ENCODE measurements at regions not wholly inside any gene's neighbourhood (a gene's known extent, or its start where the extent isn't known, plus 50 kb on each side); places are given as distances from the start of the nearest gene placed in this dataset.
"Not testable (repeated sequence)": the region's sequence is repeated elsewhere in the genome, so short reads cannot be mapped to it uniquely, and the experiment has no call there.

DNA sequence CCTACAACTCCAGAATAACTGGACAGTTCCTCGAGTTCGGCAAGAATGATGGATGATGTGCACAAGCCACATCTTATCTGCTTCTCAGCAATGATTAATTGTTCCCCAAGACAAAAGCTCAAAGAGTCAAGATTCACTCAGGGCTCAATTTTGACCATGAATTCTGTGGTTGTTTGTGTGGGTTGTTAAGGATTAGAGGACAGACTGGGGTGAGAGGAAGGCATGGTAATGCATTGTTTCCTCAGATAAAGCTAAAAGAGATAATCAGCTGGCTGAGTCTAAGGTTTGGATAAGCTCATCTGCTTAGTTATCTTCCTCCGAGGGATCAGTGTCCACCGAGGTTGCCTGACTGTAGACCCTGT lies 161.0 kb downstream of the CPEB2 start:
- no peak for DNase-seq (ENCODE audit: low read depth)

DNA sequence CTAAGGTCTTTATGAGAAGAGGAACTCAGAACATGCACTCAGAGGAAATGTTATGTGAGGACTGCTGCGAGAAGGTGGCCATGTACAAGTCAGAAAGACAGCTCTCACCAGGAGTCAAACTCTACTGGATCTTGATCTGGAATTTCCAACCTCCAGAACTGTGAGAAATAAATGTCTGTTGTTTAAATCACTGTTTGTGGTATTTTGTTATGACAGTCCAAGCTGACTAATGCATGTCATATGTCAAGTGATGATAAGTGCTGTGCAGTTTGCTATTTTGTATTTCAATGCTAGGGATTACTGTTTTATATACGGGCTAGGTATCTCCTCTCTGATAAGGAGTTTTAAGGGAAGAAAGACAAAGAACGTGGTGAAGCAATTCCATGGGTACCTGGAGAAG lies 162.3 kb downstream of the CPEB2 start:
- no peak for DNase-seq (ENCODE audit: low read depth)

DNA sequence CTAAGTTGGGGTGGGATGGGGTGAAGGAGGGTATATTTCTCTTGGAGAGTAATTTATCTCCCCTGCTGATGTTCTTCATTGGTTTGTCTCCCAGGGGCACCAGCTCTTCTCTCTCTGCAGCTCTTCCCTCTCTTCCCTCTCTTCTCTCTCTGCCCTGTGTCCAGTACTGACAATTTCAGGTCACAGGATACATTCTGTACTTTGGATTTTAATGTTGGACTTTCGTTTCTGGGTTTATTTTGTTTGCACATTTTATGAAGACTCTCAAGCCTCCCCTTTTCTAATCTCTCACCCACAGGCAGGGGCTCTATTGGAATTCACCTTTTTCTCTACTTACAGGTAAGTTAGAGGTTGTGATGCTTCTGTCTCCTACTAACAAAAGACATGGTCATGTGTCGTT lies 165.5 kb downstream of the CPEB2 start:
- no peak for DNase-seq (ENCODE audit: low read depth)

DNA sequence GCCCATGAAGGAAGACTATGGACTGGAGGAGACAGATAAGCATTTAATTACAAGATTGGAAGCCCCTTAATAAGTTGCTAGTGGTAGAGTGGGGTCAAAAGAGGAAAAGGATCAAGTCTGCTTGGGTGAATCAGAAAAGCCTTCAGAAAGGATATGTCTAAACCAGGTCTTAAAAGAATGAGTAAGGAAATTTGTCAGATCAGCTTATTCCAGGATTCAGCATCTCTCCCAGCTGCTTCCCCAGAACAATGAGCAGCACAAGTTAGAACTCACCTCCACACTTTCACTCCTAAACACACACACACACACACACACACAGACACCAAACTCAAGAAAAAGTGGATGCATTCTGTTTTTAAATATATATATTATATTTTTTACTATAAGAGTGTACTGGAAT lies 166.5 kb downstream of the CPEB2 start:
- DNase-seq (ENCODE audit: low read depth): no peak

DNA sequence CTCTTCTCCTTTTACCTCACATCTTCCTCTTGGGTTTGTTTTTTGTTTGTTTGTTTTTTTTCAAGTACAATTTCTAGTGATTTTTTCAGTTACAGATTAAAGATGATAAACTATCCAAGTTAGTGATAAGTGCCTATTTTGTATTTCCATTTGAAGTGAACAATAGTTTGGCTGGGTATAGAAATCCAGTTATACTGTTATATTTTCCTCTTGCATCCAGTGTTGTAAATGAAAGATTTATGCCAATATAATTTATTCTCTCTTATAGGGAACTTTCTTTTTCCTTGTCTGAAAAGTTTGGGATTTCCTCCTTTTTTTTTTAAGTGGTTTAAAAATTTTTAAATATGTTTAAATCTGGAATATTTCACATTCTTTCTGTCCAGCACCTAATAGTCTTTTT lies 169.4 kb downstream of the CPEB2 start:
- DNase-seq (ENCODE audit: low read depth): no peak

DNA sequence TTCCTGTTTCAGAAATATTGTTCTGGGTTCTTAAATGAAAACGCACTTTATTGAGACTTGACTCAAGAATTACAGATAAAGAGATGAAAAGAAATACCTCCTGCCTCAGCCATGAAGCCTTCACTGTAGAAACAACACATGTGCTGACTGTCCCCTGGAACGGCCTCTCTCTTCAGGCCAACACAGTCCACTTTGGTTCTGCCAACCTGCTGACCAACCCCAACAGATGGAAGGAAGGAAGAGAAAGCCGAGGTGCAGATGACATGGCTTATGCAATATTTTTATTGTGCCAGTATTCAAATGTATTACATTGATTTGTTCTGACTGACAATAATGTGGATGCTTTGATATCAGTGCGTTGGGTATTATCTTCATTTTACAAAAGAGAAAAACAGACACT lies 171.0 kb downstream of the CPEB2 start:
- no peak for DNase-seq (ENCODE audit: low read depth)

DNA sequence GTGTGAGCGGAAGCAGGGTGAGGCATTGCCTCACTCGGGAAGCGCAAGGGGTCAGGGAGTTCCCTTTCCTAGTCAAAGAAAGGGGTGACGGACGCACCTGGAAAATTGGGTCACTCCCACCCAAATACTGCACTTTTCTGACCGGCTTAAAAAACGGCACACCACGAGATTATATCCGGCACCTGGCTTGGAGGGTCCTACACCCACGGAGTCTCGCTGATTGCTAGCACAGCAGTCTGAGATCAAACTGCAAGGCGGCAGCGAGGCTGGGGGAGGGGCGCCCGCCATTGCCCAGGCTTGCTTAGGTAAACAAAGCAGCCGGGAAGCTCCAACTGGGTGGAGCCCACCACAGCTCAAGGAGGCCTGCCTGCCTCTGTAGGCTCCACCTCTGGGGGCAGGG lies 171.9 kb downstream of the CPEB2 start:
- DNase-seq (ENCODE audit: low read depth): not testable (repeated sequence)

DNA sequence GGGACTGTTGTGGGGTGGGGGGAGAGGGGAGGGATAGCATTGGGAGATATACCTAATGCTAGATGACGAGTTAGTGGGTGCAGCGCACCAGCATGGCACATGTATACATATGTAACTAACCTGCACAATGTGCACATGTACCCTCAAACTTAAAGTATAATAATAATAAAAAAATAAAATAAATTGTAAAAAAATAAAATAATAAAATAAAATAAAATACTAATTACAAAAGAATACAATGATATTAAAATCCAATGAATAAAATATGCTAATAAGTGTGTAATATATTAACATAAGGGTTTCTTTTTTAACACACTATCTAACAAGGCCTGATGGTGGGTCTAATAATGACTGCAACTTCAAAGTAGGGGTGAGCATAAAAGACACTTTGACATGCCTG lies 177.6 kb downstream of the CPEB2 start:
- not testable (repeated sequence) for DNase-seq (ENCODE audit: low read depth)

DNA sequence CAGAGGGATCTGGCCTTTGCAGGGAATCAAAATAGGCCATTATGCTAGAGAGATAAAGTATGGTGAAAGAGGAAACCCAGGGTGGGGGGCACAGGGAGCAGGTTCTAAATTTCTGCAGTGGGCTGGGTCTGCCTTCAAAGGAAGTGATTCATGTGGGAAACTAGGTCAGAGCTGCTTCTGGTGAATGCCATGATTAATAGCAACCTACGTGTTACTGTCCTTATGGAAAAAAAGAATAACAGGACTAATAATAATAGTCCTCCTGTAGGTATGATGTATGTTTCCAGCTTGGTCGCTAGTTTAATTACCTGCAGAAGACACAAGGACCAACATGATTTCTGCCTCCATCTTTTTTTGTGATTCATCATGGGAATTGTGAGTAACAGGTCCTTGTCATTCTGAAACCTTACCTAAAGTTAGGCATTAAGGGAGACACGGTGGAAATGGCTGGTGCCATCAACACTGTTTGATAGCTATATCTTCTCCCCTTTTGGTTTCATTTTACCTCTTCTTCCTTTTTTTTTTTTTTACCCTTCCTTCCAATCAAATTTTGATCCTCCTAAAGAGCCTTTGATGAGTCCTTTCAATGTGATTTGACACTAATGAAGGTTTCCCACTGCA lies 180.4 kb downstream of the CPEB2 start:
- no peak for DNase-seq (ENCODE audit: low read depth)

DNA sequence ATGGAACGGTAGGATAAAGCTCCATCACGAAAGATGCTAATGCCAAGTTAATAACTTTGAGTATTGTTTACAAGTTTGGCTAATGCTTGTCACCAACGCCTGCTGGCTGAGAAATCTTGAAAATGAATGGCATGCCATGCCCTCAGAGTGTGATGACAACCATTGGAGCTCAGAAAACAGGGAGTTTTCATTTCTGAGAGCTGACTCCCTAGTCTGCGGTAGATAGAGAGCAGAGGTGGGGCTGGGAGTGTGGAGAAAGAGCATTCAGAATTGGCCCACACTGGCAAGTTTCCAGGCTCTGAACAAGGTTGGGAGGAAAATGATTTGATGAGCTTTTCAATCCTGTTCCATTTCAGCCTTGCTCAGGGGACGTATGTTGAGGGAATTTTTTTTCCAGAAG lies 183.9 kb downstream of the CPEB2 start:
- no peak for DNase-seq (ENCODE audit: low read depth)

DNA sequence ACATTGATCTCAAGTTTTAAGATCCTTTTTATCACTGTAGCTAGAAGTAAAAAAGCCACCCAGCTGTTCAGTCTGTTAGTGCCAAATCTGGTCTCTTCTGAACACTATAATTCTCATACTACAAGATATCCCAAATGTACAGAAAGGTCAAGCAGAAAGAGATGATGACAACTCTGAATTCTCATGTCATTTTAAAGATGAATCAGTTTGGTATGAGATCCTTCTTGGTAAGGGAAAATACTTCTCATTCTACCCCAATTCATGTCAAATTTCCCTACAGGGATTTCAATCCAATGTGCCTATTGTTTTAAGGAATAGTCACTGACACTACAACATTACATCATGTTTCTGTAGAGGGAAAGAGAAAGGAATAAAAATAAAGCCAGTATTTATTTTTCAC lies 184.5 kb downstream of the CPEB2 start:
- DNase-seq (ENCODE audit: low read depth): no peak

DNA sequence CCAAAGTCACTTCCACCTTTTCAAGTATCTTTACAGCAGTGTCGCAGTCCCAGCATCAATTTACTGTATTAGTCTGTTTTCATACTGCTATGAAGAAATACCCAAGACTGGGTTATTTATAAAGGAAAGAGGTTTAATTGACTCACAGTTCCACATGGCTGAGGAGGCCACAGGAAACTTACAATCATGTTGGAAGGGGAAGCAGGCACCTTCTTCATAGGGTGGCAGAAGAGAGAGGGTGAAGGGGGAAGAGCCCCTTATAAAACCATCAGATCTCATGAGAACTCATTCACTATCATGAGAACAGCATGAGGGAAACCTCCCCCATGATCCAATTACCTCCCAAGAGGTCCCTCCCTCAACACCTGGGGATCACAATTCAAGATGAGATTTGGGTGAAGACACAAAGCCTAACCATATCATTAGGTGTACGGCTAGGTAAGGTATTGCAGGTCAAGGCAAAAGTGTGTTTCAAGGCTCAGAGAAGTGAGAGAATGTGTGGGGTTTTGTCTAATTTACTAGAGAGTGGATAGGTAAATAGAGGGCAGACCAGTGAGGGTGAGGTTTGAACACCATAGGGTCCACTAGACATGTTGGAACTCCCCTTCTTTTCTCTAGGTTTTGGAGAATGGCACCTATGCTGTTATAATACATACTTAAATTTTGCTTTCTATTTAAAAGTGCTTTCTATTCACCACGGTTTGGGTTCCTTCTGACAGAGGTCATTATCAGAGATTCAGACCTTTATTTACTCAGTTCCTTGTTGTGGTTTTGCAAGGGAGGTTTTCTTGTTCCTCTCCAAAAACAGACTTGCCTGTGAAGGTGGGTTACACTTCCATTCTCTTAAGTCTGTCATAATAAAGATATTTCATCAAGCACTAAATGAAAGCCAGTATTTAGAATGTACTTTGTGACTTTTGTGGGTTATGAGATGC lies 186.6 kb downstream of the CPEB2 start:
- DNase-seq (ENCODE audit: low read depth): no peak

DNA sequence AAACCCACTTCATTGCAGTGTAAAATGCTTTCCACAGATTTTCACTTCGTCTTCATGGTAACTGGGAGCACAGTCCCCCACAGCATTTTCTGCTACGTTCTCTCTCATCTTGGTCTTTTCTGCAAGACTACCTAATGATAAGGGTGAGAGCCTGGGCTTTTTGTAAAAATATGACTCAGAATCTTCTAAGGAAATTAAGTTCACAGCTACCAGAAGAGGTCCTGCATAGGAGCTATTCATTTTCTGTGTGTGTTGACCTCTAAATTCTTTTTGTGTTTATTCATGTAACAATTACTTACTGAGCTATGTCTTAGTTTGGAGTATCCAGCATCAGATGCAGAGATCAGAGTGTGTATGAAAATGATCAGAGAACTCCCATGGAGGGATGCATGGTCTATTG lies 192.2 kb downstream of the CPEB2 start:
- DNase-seq (ENCODE audit: low read depth): no peak

DNA sequence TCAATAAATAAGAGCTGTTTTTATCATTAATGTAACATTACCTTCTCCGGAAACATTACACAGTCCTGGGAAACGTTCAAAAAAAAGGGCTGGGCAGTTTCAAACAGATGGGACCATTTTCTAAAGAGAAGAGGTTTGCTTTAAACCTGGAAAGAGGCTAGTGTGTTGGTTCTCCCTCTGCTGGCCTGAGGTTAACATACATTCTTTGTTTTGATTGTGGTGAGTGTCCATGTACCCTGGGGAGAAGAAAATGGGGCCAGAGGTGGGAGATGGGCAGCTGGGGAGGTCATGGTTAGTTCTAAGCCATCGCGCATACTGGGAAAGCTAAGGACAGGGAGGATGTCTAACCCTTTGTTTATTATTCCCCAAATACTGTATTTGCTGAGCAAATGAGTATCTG lies 194.7 kb downstream of the CPEB2 start:
- DNase-seq (ENCODE audit: low read depth): no peak

DNA sequence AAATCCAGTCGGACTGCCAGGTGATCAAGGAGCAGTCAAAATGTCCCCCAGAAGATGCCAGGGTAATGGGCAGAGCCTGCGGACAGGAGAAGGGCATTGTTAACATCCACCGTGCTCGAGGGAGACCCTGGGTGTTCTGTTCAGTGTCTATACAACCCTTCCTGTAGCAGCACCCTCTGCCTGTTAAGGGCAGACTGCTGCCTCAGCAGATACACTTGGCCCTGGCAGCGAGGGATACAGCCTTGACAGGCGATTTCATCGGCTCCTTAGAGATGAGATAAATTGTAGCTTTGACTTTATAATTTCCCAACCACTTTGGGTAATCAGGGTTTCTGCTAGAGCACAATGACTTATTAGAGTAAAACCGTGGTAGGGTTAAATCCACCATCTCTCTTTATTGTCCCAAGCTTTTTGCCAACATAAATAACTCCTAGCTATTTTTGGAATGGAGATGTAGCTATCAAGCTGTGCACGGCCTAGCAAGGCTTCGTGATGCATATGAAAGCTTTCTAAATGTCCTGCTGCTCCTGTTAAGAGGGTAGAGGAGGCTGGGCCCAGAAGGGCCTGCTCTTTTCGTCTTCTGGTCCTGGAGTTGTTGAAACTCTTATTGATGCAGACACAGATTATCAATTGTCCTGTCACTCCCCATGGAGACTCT lies 195.9 kb downstream of the CPEB2 start:
- no peak for DNase-seq (ENCODE audit: low read depth)

DNA sequence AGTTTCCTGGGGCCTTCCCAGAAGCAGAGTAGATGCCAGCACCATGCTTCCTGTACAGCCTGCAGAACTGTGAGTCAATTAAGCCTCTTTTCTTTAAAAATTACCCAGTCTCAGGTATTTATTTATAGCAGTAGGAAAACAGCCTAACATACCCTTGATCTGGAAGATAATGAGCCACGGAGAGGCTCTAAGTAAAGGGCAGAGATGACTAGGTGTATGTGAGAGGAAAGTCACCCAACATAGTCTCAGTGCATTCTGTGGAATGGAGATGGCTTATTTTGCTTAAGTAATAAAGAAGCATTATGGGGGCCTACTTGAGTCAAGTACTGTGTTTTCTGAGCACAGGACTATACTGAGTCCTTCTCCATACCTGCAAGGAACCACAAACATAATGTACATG lies 199.5 kb downstream of the CPEB2 start:
- DNase-seq (ENCODE audit: low read depth): no peak

DNA sequence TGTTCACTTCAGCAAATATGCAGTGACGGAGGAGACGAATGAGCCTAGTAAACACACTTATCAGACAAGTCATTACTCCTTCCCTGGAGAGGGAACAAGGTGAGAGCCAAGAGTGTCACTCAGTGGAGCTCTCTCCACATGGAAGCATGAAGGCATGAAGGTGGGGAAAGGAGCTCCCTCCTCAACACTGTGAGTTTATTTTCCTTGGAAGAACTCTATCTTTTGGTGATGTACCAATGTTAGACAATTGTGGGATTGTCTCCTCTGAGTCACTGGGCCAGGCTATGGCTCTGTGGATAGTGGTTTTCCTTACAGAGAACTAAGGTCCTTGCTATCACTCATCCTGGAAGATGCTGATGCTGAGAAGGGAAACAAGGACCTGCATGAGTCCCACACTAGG lies 200.2 kb downstream of the CPEB2 start:
- DNase-seq (ENCODE audit: low read depth): no peak

DNA sequence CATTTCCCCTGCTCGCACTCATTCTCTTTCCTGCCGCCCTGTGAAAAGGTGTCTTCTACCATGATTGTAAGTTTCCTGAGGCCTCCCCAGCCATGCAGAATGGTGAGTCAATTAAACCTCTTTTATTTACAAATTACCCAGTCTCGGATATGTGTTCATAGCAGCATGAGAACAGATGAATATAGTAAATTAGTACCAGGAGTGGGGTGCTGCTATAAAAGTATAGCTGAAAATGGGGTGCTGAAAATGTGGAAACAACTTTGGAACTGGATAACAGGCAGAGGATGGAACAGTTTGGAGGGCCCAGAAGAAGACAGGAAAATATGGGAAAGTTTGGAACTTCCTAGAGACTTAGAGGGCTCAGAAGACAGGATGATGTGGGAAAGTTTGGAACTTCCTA lies 204.2 kb downstream of the CPEB2 start:
- not testable (repeated sequence) for DNase-seq (ENCODE audit: low read depth)

DNA sequence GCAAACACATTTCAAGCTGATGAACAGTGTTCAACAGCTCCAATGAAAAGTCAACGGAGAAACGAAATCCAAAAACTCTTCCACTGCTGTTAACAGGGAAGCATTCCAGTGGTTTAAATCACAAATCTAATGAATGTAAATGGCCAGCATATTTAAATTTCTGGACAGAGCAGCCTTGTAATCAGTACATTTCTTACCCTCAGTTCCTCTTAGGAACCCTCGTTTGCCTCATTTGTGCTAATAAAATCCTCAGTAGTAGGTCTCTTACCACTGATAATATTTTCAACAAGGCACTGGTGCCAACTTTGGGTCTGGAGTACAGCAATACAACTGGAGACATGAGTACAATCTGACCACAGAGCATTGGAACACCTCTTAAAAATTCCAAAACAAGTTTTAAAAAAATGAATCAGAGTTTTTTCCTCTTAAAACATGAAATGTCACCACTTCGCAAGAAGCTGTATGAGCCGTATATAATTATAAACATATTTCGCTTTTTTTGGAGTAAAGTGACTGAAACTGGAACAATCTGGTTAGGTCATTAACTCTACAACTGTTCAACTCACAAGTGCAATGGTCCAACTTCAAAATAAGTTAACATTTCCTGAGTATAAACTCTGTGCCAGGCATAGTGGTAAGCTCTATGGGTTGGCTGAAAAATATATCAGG lies 211.2 kb downstream of the CPEB2 start:
- DNase-seq (ENCODE audit: low read depth): no peak

DNA sequence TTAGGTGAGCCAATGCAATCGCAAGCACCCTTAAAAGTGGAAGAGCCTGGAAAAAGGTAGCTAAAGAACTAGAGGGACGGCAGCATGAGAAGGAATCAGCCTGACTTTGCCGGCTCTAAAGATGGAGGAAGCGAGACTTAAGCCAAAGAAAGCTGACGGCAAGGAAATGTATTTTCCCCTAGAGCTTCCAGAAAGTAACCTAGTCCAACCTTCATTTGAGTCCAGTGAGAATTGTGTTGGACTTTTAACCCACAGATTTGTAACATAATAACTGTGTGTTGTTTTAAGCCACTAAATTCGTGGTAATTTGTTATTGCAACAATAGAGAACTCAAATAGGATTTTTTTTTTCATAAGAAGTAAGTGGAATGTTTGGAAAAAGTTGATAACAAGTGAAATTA lies 212.7 kb upstream of the C1QTNF7 start:
- DNase-seq (ENCODE audit: low read depth): no peak

DNA sequence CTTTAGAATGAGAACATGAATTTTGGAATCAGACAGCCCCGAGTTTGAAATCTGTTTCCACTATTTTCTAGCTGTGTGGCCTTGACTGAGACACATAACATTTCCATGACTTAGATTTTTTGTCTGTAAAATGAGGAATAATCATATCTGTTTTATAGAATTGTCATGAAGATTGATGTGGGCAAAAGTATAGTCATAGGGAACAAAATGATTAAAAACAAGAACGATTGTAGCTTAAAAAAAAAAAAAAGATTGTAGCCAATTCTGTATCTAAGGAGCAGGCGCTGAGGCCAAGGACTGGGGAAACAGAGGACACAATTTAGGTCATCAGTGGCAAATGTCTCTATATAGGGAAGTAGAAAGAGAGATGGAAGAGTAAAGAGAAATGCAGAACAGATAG lies 201.6 kb upstream of the C1QTNF7 start:
- no peak for DNase-seq (ENCODE audit: low read depth)

DNA sequence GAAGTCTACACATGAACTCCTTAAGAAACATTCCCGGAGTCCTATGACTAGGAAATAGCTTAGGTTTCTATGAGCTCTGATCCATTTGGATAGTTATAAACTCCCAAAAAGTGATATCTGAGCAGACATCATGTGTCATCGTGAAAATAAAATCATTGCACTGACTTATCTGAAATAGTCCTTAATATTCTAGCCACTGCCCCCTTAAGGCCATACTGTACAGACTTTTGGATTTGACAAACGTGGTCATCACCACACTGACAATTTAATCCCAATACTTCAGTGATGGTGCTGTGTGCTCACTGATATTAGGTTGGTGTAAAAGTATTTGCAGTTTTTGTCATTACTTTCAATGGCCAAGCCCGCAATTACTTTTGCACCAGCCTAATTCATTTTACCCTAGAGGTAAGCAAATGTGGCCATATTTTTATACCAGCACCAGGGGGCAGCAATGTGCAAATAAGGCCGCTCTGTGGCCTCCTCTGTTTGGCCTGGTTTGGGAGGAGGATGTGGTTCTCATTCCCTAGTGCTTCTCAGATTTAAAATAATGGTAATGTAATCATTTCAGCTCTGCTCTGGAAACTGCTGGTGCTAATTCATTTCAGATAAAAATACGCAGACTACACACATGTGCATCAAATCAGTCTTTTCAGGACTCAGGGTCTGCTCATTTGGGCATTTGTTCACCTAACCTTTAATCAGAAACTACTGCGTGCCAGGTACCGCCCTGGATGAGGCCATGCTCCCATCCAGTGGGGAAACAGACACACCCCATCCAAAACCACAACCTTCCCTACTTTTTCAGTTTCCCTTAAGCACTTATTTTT lies 196.4 kb upstream of the C1QTNF7 start:
- DNase-seq (ENCODE audit: low read depth): peak; percentile 62
